Right cardiac atrium (tissue), 5 donors: ENCODE measurements at regions not wholly inside any gene's neighbourhood (a gene's known extent, or its start where the extent isn't known, plus 50 kb on each side); places are given as distances from the start of the nearest gene placed in this dataset.

Experiments used
- ATAC-seq, 2 donors: fragments of 200-7000 bp; cut with Tn5 transposase; one replicate each; pipeline versions ENCODE4 v1.8.0 to v1.9.1; 2020; ENCODE audit warnings: moderate library complexity in 2 of 2, mild to moderate bottlenecking in 1 of 2
- DNase-seq, 3 donors: peaks; one replicate each; pipeline ENCODE4 v3.0.0-alpha.2; 2020
- H3K27ac ChIP-seq: one replicate; pipeline ENCODE4 v1.5.1; 2013; ENCODE audit warnings: mild to moderate bottlenecking, low read length, control low read depth, moderate library complexity
- H3K27me3 ChIP-seq: one replicate; pipeline ENCODE4 v1.6.1; 2013; ENCODE audit not compliant: control insufficient read depth, insufficient read depth
- H3K4me1 ChIP-seq: one replicate; pipeline ENCODE4 v1.6.1; 2013; ENCODE audit warnings: low read length; ENCODE audit not compliant: control insufficient read depth, insufficient read depth
- H3K4me3 ChIP-seq: one replicate; pipeline ENCODE4 v1.5.1; 2013; ENCODE audit warnings: low read length, control low read depth
- H3K9me3 ChIP-seq: one replicate; pipeline ENCODE4 v1.6.1; 2013; ENCODE audit warnings: low read length; ENCODE audit not compliant: control insufficient read depth
- WGBS: extraction: QIAGEN DNeasy Blood & Tissue Kit; methylation state at CpG from one replicate; pipeline ENCODE4 v1.1.7; 2013; 5-methylcytosine and 5-hydroxymethylcytosine counted together
- intact Hi-C, 4 donors: fragments of 100-400 bp; cut with DNase I; formaldehyde crosslinking; loops; one replicate each; pipeline versions ENCODE4 v1.11.0 to v1.14.0; 2022 to 2023
- donor health status: healthy with polysubstance abuse.
- donor health status: DM: no; HTN: yes; CAD: no.
- donor health status: DM: no; HTN: no; CAD: no.
- donor health status: DM: no; HTN: yes; CAD: no; lungs with severe emphysema.
- donor health status: DM: yes; HTN: yes; CAD: no.

GRCh38 chr5:164663198-164663989, 1158.0 kb downstream of the MAT2B start:
- 72% methylated on average over 2 of the region's 2 CpGs for WGBS
- H3K9me3 ChIP-seq: no peaks in the 10 kb centered on the region
- H3K4me3 ChIP-seq: no peak overlapping the region
- H3K27ac ChIP-seq: no peak overlapping the region
- intact Hi-C loops: no loop called here
- H3K4me1 ChIP-seq: no peaks in the 10 kb centered on the region
- DNase-seq: no peak
- H3K27me3 ChIP-seq: no peaks in the 10 kb centered on the region
- no peak for ATAC-seq

DNA sequence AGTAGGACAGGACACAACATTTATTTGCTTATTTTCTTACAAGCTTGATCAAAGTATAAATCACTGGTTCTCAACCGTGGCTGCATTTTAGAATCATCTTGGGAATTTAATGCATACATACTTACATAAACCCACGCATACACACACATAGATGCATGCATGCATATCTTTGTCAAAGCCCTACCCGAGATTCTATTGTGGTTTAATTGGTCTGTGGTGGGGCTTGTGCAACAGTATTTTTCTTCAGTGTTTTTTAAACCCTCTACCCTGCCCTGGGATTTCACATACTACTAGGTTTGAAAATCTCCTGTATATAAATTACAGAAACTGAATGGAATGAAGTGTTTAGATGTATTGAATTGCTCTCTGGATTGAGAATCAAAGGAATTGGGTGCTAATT, 1166.2 kb downstream of the MAT2B start:
- WGBS: 60% methylated on average over 3 of the region's 3 CpGs
- DNase-seq: no peak

GRCh38 chr5:164672205-164672604, 1166.8 kb downstream of the MAT2B start:
- intact Hi-C loops: no loop called here
- ATAC-seq (no peak), DNase-seq (no peak)
- H3K4me1 ChIP-seq: no peaks in the 10 kb centered on the region
- 64% methylated on average over 4 of the region's 4 CpGs for WGBS
- H3K9me3 ChIP-seq: no peaks in the 10 kb centered on the region
- no peak overlapping the region for H3K27ac ChIP-seq
- no peak overlapping the region for H3K4me3 ChIP-seq
- H3K27me3 ChIP-seq: no peaks in the 10 kb centered on the region

More for the DNA sequence above, 1166.2 kb downstream of the MAT2B start:
- Histone ChIP-seq H3K27me3 (no peaks in the 10 kb centered on the region), H3K4me3 (no peak overlapping the region), H3K4me1 (no peaks in the 10 kb centered on the region), H3K27ac (no peak overlapping the region), H3K9me3 (no peaks in the 10 kb centered on the region)
- no peak for ATAC-seq
- intact Hi-C loops: no loop called here

- H3K4me1 ChIP-seq: no peaks in the 10 kb centered on the region
- H3K27ac ChIP-seq: no peak overlapping the region
- DNase-seq (no peak), ATAC-seq (no peak)
- no peaks in the 10 kb centered on the region for H3K9me3 ChIP-seq
- intact Hi-C loops: no loop called here
- WGBS: 72% methylated on average over 3 of the region's 3 CpGs
- no peaks in the 10 kb centered on the region for H3K27me3 ChIP-seq
- H3K4me3 ChIP-seq: no peak overlapping the region
Observed at GRCh38 chr5:164672931-164673694, 1167.7 kb downstream of the MAT2B start.

GRCh38 chr5:164679461-164679860, 1174.0 kb downstream of the MAT2B start:
- DNase-seq: no peak
- Histone ChIP-seq H3K4me1 (no peaks in the 10 kb centered on the region), H3K27ac (no peak overlapping the region), H3K4me3 (no peak overlapping the region), H3K27me3 (no peaks in the 10 kb centered on the region), H3K9me3 (no peaks in the 10 kb centered on the region)
- intact Hi-C loops: no loop called here
- no peak for ATAC-seq

- no peak for DNase-seq
- no peak for ATAC-seq
- Histone ChIP-seq H3K4me3 (no peak overlapping the region), H3K4me1 (no peaks in the 10 kb centered on the region), H3K27me3 (no peaks in the 10 kb centered on the region), H3K27ac (no peak overlapping the region), H3K9me3 (no peaks in the 10 kb centered on the region)
- intact Hi-C loops: loop anchor here in 1 of 4 donors (10.0 kb wide), 1 partner anchor 65 kb away; no protein-coding TSS in a partner anchor
Observed at GRCh38 chr5:164680216-164680615, 1174.8 kb downstream of the MAT2B start.

DNA sequence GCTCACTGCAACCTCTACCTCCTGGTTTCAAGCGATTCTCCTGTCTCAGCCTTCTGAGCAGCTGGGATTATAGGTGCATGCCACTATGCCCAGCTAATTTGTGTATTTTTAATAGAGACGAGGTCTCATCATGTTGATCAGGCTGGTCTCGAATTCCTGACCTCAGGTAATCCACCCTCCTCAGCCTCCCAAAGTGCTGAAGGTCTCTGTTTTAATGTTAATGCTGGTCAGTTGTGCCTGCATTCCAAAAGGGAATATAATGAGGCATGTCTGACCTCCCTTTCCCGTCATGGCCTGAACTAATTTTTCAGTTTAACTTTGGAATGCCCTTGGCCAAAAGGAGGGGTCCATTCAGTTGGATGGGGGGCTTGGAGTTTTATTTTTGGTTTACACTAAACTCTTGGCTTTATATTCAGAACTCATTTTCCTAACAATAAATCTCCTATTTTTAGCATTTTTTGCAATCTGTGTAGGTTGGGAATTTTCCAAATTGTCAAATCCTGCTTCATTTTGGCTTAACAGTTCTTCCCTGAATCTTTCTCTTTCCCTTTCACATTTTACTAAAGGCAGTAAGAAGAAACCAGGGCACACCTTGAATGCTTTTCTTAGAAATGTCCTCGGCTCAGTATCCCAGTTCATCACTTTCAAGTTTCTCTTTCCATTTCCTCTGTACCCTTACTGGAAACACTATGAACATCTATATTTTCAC, 1175.5 kb downstream of the MAT2B start:
- intact Hi-C loops: loop anchor here in 1 of 4 donors (10.0 kb wide), 1 partner anchor 64 kb away; no protein-coding TSS in a partner anchor
- WGBS: 55% methylated on average over 5 of the region's 5 CpGs
- ATAC-seq (no peak), DNase-seq (no peak)
- Histone ChIP-seq H3K4me1 (no peaks in the 10 kb centered on the region), H3K9me3 (no peaks in the 10 kb centered on the region), H3K4me3 (no peak overlapping the region), H3K27me3 (no peaks in the 10 kb centered on the region), H3K27ac (no peak overlapping the region)

GRCh38 chr5:164687391-164687790, 1182.0 kb downstream of the MAT2B start:
- ATAC-seq: no peak
- no peaks in the 10 kb centered on the region for H3K4me1 ChIP-seq
- no peak overlapping the region for H3K27ac ChIP-seq
- no peaks in the 10 kb centered on the region for H3K27me3 ChIP-seq
- no peaks in the 10 kb centered on the region for H3K9me3 ChIP-seq
- no peak overlapping the region for H3K4me3 ChIP-seq
- intact Hi-C loops: loop anchor here in 1 of 4 donors (10.0 kb wide), 1 partner anchor 57 kb away; no protein-coding TSS in a partner anchor
- DNase-seq: no peak

DNA sequence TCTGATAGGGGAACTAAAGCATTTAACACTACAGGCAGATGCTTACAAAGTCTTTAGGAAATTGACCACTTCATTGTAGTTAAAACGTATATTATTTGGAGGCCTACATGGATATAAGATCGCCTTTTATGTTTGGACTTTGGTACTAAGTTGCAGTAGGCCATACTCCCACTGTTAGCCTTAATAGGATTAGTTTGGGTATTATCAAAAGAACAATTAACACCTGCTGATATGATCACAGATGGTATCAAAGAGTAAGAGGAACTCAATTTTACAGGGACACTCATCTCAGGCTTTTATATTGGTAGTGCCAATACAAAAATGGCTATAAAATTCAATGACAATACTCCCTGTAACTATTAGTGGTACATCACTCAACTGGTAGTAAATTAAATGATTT, 1183.0 kb downstream of the MAT2B start:
- intact Hi-C loops: loop anchor here in 1 of 4 donors (10.0 kb wide), 1 partner anchor 56 kb away; no protein-coding TSS in a partner anchor
- 71% methylated on average over 2 of the region's 2 CpGs for WGBS
- ATAC-seq: no peak
- Histone ChIP-seq H3K9me3 (no peaks in the 10 kb centered on the region), H3K27ac (no peak overlapping the region), H3K27me3 (no peaks in the 10 kb centered on the region), H3K4me3 (no peak overlapping the region), H3K4me1 (no peaks in the 10 kb centered on the region)
- DNase-seq: no peak

GRCh38 chr5:164708831-164709230, 1203.4 kb downstream of the MAT2B start:
- Histone ChIP-seq H3K27ac (no peak overlapping the region), H3K9me3 (no peaks in the 10 kb centered on the region), H3K4me3 (no peak overlapping the region), H3K27me3 (no peaks in the 10 kb centered on the region), H3K4me1 (no peaks in the 10 kb centered on the region)
- DNase-seq: no peak
- intact Hi-C loops: no loop called here
- WGBS: 50% methylated on average over 7 of the region's 7 CpGs
- ATAC-seq: no peak

- ATAC-seq (no peak), DNase-seq (no peak)
- H3K4me3 ChIP-seq: no peak overlapping the region
- WGBS: 67% methylated on average over 2 of the region's 2 CpGs
- H3K27ac ChIP-seq: no peak overlapping the region
- H3K4me1 ChIP-seq: no peaks in the 10 kb centered on the region
- no peaks in the 10 kb centered on the region for H3K27me3 ChIP-seq
- intact Hi-C loops: no loop called here
- H3K9me3 ChIP-seq: no peaks in the 10 kb centered on the region
Observed at GRCh38 chr5:164713682-164714081, 1208.3 kb downstream of the MAT2B start.
